CD4-positive, alpha-beta T cell treated with Interleukin-10 for 1 hour (primary cell): ENCODE measurements at regions not wholly inside any gene's neighbourhood (a gene's known extent, or its start where the extent isn't known, plus 50 kb on each side); places are given as distances from the start of the nearest gene placed in this dataset.

Experiments
- DNase-seq: peaks from one replicate; pipeline ENCODE4 v3.0.0-alpha.2; 2020

DNA sequence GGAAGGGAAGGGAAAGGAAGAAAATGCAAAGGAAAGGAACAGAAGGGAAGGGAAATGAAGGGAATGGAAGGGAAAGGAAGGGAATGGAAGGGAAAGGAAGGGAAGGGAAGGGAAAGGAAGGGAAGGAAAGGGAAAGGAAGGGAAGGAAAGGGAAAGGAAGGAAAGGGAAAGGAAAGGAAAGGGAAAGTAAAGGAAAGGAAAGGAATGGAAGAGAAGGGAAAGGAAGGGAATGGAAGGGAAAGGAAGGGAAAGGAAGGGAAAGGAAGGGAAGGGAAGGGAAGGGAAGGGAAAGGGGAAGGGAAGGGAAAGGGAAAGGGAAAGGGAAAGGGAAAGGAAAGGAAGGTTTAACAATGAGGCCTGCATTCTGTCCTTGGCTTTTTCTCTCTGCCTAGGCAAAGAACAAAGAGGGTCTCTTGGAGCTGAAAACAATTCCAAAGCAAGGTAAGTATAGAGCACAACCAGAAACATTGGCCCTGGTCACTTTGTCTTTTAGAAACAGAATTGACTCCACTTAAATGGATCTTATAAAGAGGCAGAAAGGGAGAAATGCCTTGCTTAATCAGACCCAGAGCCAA is 525.9 kb upstream of the TMPO start:
- no peak for DNase-seq

DNA sequence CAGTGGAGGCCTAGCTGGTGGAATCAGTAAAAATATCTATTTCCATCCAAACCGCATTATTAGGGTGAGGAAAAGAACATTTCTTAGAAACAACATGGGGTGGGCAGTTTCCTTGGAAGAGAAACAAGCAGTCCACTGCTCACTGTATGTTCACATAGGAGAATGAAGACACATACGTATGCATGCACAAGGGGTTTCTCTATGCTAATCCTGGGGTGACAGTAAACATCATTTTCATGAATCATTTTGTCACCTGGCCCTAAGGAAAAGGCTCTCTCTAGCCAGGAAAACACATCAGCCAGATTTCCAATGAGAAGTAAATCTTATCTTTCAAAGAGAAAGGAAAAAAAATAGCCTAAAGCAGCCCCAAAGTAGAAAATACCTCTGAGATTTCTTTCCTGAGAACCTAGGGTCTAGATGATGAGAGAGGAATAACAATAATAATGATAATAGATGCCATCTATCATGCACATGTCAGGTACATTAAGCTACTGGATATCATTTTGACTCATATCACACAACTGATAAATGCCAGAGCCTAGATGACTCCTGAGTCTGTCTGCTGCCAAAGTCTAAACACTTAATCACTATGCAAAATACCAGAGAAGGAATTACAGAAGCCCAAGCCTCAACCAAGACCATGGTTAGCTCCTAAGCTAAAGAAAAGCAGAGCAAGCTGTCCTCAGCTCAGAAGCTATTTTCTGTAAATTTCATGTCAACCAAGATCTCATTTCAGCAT is 520.5 kb upstream of the TMPO start:
- DNase-seq: no peak

DNA sequence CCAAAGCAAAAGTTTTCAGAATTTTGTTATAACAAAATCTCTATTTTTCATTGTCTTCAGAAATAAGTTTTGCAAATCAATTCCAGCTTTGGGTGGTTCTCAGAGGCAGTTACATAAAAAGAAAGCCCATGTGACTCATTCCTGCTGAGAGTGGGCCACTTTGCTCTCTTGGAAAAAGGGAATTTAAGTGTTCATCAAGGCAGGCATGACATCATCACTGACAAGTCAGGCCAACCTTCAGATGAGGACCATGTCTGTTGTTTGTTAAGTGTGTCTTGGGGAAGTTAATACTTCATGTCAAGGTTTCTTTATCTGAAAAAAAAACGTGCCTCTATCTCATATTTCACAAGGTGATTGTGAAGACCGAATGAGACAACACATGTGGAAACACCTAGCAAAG is 519.8 kb upstream of the TMPO start:
- no peak for DNase-seq

DNA sequence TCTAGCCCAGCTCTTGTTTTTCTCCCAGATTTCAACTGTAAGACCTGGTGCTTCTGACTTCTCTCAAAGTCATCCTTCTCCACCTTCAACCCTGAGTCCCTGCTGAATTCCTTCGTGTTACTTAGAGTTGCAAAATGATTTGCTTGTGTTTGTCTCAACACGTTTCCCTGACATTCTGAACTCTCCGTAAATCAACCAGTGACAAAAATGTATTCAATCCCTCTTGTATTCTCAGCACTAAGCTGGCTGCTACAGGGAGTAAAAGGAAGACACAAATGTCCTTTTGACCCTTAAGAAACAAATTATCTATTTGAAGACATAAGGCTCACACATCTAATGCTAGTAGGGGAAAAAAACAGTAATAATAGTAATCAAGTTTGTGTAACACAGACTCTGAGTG is 514.0 kb upstream of the TMPO start:
- DNase-seq: no peak

DNA sequence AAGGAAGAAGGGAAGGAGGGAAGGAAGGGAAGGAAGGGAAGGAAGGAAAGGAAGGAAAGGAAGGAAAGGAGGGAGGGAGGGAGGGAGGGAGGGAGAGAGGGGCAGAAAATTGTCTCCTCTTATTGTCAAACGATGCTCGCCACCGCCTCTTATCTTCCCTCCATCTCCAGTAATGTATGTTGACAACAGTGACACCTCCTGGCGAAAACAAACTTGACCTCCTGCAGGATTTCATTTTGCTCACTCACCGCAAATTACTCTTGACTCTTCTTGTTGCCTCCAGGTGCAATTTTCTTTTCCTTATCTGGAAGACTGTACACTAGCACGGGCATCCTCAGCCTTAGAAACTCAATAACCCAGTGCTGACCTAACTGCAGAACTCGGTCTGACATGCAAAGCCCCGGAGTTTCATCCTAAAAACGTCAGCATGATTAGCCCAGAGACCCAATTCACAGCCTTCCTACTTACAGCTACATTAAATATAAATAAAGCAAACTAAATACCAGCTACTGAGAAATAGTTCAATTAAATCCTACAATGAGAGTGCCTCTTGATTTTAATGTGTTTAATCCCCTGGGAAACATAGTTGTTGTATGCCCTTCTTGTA is 512.4 kb upstream of the TMPO start:
- peak; percentile 8 for DNase-seq

DNA sequence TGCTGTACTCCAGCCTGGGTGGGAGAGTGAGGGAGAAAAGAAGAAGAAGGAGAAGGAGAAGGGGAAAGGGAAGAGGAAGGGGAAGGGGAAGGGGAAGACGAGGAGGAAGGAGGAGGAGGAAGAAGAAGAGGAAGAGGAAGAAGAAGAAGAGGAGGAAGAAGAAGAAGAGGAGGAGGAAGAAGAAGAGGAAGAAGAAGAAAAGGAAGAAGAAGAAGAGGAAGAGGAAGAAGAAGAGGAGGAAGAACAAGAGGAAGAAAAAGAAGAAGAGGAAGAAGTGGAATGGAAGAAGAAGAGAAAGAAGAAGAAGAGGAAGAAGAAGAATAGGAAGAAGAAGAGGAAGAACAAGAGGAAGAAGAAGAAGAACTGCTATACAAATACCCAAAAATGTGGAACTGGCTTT is 507.4 kb upstream of the TMPO start:
- no peak for DNase-seq

DNA sequence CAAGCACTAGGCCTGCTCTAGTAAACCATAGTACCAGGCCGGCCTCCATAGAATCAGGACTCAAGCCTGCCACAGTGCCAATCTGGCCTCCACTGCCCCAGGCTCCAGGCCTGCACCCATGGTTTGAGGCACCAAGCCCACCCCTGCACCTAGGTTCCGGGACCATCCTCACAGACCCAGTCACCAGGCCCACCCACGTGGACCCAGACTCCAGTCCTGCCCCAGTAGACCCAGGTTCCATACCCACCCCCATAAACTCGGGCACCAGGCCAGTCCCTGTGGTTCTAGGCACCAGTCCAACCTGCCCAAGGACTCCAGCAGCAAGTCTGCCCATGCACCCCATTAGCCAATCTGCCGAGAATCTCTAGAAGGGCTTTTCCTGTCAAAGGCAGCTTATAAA is 501.8 kb upstream of the TMPO start:
- no peak for DNase-seq

DNA sequence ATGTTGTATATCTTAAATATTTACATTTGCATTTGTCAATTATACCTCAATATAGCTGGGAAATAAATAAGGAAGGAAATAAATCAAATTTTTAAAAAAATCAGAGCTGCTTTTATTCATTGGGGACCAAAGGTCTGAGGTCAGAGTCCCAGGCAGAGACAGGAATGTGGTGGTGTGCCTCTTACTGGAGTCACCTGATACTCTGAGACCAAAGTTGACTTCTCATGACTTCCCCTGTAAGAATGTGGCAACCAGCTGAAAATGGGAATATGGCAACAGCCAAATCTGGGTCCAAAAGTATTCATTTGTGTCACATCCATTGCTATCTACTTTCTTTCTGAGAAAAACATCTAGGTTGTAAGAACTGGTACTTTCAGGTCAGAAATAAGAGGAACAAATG is 496.6 kb upstream of the TMPO start:
- no peak for DNase-seq

DNA sequence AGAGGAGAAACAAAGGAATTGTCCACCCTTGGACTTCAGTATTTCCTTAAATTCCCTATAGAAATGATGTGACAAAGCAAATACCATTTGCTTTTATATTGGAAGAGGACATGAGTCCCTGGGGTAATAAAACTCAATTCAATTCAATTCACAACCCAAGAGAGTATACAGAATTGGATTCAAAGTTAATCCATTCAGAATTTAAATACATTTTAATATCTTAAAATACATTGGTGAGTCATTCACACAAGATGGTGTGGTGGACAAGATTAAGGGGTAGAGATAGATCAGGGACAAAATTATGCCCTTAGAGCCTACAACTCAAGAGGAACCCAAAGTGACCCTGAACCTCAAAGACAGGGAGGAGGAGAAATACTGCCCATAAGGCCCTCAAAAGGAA is 495.0 kb upstream of the TMPO start:
- no peak for DNase-seq

DNA sequence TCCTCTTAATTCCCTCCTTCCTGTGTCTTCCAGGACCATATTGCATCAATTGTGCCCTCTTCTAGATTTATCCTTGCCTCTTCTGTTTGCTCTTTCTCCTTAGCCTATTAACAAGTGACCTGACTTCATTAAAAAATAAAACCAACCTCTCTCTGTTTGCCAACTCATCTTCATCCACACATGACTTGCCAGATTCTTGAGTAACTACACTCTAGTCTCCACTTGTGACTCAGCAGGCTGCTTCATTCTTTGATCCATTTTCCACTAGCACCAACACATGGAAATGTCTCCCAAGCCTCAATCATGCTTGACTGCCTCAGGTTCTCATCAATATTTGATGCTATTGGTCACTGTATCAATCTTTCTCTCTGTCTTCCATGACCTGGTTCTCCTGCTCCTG is 492.4 kb upstream of the TMPO start:
- DNase-seq: no peak

DNA sequence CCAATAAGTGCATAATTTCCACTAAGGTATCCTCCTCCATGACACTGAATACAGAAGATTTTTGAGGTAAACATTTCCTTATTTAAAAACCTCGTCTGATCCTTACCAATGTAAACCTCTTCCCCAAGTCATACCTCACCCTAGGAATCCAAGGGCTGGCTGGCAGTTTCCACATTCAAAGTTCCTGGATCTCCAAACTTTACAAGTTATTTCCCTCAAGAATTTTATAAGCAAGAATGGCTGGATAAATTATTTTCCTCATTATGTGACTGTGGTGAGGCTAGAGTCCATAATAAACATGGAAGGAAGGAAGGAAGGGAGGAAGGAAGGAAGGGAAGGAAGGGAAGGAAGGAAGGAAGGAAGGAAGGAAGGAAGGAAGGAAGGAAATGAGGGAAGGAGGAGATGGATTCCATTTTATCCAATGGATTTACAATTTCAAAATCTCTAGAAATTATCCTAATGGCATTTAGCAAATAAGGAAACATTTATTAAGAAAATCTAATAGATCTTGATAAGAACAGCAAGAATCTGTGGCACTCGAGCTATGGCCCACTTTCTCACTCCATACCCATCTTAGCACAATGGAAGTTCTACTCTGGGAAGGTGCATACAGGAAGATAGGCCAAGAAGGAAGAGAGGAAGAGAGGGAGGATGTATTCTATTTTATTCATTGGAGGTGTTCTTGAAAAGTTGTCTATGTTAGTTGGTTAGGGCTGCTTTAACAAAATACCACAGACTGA is 477.8 kb upstream of the TMPO start:
- no peak for DNase-seq

DNA sequence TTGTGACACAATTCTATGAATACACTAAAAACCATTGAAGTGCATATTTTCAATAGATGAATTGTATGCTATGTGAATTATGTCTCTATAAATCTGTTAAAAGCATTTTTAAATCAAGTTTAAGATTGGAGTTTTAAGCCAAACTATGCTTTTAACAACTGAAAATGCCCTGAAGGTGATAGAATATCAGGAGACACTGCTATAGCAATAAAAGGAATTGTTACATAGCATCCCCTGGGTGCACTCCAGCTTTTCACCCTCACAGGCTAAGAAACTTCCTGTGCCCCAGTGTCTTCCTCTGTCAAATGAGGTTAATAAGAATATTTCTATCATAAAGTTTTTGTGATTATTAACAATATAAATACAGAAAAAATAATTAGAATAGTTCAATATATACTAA is 472.7 kb upstream of the TMPO start:
- DNase-seq: no peak

DNA sequence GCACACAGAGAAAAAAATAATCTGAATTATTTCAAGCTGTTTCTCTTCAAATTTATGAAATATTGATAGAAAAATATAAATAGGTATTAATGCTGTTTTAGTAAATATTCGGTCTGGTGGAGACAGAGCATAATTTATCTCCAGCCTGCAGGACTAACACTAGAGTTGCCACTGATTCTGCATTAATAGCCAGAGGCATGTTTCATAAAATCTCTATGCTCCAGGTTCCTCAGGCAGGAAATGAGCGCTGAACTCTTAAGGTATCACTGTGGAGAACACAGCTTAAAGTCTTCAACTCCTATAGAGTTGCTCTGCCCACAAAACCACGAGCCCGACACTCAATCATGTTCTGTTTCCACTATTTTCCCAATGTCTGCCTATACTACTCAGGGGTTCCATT is 470.0 kb upstream of the TMPO start:
- no peak for DNase-seq

DNA sequence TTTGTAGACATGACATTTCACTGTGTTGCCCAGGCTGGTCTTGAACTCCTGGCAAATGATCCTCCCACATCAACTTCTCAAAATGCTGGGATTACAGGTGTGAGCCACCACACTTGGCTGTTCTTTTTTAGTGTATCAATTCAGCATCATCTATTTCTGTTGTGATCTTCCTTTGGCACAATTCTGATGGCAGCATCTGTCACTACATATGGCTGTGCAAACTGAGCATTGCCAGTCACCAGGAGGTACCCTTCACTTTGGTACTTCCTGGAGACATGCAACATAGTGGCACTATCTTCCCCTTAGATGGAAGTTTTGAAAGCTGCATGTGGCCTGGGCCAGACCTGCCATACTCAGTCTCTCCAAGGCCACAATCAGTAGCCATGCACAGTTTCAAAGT is 467.1 kb upstream of the TMPO start:
- no peak for DNase-seq

DNA sequence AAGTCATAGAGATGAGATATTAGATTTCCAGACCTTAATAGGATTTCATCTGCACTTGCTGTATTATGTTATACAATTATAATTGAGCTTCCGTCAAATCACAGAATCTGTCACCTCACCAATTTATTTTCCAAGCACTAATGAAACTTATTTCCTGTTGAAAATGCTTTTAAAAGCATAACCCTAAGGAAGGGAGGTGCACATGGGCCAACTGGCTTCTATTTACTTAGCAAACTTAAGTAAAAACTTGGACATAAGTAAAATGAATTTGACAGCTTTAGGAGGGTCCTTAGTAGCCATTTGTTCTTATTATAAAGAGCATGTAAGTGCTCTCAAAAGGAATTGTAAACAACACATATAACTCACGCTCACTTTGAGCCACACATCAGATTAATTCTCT is 462.2 kb upstream of the TMPO start:
- no peak for DNase-seq

DNA sequence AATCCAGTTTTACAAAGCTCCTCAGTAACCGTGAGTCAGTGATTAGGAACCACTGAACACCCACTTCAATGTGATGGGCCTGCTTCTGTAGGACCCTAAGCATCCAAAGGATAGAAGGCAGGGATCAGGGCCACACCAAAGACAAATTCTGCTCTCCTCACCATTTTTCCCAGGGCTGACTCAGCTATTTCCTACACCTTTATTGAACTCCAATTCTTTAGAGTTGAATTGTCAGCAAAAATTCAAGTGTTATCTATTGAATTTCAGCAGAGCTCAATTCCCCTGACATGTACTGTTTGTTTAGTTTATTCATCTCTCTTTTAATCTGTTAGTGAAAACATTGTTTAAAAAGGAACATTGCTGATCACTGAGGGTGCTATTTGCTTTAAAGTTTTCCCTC is 457.7 kb upstream of the TMPO start:
- no peak for DNase-seq

DNA sequence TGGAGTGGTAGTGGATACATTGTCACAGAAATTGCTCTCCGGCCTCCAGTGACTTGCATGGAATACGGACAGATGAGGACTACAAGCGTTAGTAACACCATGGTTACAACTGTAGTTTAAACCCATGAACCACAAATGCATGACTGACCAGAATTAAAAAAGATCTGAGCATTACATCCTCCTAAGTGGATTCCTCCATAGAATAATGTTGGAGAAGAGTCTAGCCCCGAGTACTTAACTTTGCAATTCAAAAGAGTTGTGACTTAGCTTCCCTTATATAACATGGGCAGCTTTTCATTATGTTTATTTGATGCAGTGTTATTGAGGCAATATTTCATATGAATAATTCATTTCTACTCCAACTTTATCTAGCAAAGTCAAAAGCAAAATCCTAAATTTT is 457.2 kb upstream of the TMPO start:
- DNase-seq: no peak

DNA sequence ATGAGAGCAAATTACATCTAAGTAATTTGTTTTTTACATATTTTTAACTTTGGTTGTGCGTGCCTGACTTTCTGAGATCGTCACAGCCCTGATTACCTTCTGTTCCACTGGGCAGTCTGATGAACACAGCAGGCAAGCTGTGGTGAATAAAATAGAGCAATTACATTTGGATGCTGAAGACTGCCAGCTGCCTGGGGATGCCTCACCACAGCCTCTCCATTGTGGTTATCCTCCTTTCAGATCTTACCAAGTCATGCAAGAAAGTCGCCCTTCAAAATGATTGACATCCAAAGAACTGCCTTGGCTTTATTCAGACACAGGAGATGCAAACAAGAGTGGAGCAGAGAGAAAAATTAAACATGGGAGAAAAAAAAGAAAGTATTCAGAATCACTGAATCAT is 456.6 kb upstream of the TMPO start:
- no peak for DNase-seq

DNA sequence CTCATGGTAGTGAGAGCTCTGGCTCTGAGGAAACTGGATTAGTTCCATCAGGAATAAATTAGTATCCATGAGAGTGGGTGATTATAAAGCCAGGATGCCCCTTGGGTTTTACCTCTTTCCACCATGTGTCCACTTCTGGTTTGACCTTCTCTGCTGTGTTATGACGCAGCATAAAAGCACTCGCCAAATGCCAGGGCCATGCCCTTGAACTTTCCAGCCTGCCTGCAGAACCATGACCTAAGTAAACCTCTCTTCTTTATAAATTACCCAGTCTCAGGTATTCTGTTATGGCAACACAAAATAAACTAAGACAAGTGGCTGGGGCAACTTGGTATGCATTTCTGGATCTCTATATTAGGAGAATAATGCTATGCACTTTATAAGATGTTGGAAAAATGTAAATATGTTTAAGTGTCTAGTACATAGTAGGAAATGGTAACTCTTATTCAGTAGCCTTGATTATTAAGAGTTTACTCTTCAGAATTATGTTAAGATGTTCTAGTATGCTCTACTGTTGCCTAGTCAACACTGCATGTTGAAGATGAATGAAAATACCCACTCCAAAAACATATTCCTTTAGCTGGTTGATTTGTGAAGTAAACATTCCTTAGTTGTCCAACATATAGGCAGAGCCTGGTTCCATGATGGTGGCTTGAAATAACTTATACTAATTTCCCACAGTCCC is 455.6 kb upstream of the TMPO start:
- DNase-seq: no peak

DNA sequence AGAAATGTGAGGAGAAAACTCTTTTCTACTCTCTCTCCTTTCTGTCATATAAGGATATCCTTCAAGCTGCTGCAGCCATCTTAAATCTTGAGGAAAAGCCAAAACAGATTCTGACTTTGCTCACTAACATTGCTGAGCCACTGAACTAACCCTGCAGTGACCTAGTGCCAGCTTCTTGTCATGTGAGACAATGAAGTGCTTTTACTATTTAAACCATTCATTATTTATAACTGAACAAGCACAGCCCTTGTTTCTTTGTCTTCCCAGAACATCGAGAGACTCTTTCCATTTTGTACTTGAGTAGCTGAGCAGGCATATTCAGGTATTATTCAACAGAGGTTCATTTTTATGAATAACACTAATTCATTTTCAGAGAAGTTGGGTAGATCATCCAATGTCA is 455.0 kb upstream of the TMPO start:
- no peak for DNase-seq

DNA sequence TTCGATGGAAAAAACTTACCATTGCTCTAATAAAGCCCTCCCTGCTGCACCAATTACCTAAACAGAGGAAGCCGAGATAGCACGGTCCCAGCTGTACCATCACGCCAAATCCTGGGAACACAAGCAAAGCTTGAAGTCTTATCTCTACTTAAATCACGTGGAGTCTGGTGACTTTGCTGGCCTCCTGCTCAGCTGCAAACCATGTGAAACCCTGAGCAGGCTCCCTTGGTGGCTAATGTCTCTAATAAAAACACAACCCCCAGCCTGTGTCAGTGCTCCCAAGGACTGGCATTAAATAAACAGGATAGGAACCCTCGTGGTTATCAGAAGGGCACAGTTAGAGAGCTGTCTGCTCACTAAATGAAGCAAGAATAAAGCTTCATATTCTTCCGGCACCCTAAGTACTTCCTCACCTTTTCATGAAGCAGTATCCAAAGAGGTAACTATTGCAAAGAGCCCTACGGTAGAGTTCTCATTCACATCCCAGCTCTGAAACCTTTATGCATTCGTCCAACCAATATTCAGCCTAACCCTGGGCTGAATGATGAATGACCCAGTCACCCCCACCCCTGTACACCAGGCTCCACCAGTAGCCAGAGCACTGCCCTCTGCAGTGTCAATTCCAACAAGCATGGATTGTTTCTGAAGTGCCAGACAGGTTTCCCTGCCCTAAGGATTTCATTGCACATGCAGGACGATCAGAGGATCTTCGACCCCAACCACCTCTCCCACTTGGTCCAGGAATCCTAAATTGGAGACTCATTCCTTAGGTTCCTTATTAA is 452.7 kb upstream of the TMPO start:
- no peak for DNase-seq

DNA sequence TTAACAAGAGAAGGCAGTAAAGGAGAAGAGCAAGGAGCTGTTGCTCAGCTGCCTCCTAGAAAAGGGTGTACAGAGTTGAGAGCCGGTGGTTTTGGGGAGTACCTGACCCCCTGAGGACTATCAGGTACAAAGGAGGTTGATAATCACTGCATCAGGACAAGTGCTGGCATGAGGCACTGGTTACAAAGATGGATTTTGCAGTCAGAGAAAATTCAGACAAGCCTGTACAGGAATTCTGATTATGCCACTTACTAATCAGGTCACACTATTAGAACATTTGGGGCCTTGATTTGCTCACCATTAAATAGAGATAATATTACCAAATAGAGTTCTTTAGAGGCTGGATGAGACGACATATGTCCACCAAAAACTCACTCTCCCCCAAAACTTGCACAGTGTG is 450.9 kb upstream of the TMPO start:
- DNase-seq: no peak

DNA sequence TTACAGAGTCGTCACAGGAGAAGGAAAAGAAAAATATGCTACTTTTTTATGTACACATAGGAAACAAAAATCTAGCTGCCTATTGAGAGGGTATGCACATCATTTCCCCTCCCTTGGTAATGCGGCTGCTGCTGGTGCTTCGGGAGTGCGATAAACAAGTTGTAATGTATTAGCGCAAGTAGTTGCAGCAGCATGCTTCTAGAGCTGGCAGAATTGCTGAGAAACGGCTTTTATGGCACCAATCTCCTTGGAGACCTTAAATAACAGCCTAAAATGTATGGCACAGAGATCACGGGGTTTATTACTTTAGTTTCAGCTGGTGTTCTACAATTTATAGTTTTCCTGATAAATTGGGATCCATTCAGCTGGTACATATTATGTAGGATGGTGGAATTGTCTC is 447.6 kb upstream of the TMPO start:
- no peak for DNase-seq
